GM21825 (cell line): ENCODE measurements at regions not wholly inside any gene's neighbourhood (a gene's known extent, or its start where the extent isn't known, plus 50 kb on each side); places are given as distances from the start of the nearest gene placed in this dataset.
A peak's percentile ranks its signal among the peaks of the same experiment; 100 is the strongest.
"Not testable (repeated sequence)": the region's sequence is repeated elsewhere in the genome, so short reads cannot be mapped to it uniquely, and the experiment has no call there.

Source experiments
- ATAC-seq: cut with Tn5 transposase; IDR thresholded peaks from one replicate; pipeline ENCODE4 v1.9.1; 2021; ENCODE audit warnings: mild to moderate bottlenecking, moderate library complexity; ENCODE audit not compliant: unreplicated experiment

- no peak for ATAC-seq
These were observed 274.7 kb upstream of the CTNNB1 start for GRCh38 chr3:40924559-40925141.

GRCh38 chr3:40925231-40925630, 274.1 kb upstream of the CTNNB1 start:
- ATAC-seq = no peak

GRCh38 chr3:40930131-40930538, 269.2 kb upstream of the CTNNB1 start:
- no peak for ATAC-seq

GRCh38 chr3:40930756-40931155, 268.5 kb upstream of the CTNNB1 start:
- no peak for ATAC-seq

- no peak for ATAC-seq
These were observed 260.7 kb upstream of the CTNNB1 start for GRCh38 chr3:40938591-40938990.

- ATAC-seq = no peak
These were observed 260.1 kb upstream of the CTNNB1 start for GRCh38 chr3:40939030-40939740.

GRCh38 chr3:40939741-40940130, 259.6 kb upstream of the CTNNB1 start:
- ATAC-seq = no peak

GRCh38 chr3:40940651-40941050, 258.7 kb upstream of the CTNNB1 start:
- no peak for ATAC-seq

GRCh38 chr3:40947022-40947421, 252.3 kb upstream of the CTNNB1 start:
- not testable (repeated sequence) for ATAC-seq

GRCh38 chr3:40949347-40949746, 250.0 kb upstream of the CTNNB1 start:
- ATAC-seq = not testable (repeated sequence)

GRCh38 chr3:40951636-40952035, 247.7 kb upstream of the CTNNB1 start:
- no peak for ATAC-seq

GRCh38 chr3:40961104-40961857, 238.0 kb upstream of the CTNNB1 start:
- ATAC-seq = no peak

- ATAC-seq = no peak
These were observed 236.6 kb upstream of the CTNNB1 start for GRCh38 chr3:40962721-40963120.

GRCh38 chr3:40968666-40969065, 230.6 kb upstream of the CTNNB1 start:
- ATAC-seq = no peak

- ATAC-seq = no peak
These were observed 230.0 kb upstream of the CTNNB1 start for GRCh38 chr3:40969341-40969740.

- no peak for ATAC-seq
These were observed 229.4 kb upstream of the CTNNB1 start for GRCh38 chr3:40969756-40970466.

GRCh38 chr3:40971191-40972168, 227.8 kb upstream of the CTNNB1 start:
- ATAC-seq = peak; percentile 97

GRCh38 chr3:40972350-40972749, 227.0 kb upstream of the CTNNB1 start:
- ATAC-seq = no peak

GRCh38 chr3:40973141-40973540, 226.2 kb upstream of the CTNNB1 start:
- no peak for ATAC-seq

GRCh38 chr3:40975711-40976121, 223.6 kb upstream of the CTNNB1 start:
- no peak for ATAC-seq
